Caco-2 (cell line): ENCODE measurements at regions not wholly inside any gene's neighbourhood (a gene's known extent, or its start where the extent isn't known, plus 50 kb on each side); places are given as distances from the start of the nearest gene placed in this dataset.

Source experiments
- BruUV-seq: library from RNA; stranded (reverse); fragments of 400-500 nt; replicated peaks from 2 replicates; lab custom pipeline; 2021; lab: Mats Ljungman, UMichigan
- CTCF ChIA-PET: fragments of 300-600 bp; sonication (Branson Sonifier 250); formaldehyde crosslinking; loops from one replicate; lab custom pipeline; 2022; ENCODE audit warnings: antibody characterized with exemption; lab: Charles Lee
- POLR2A ChIA-PET: fragments of 300-600 bp; sonication (Branson Sonifier 250); formaldehyde crosslinking; loops from one replicate; lab custom pipeline; 2022; ENCODE audit warnings: antibody characterized with exemption; lab: Charles Lee
- DNase-seq, 2 experiments: peaks; one replicate each; pipeline versions ENCODE4 v3.0.0 to v3.0.0-alpha.2; 2020 to 2022
- H3K27me3 ChIP-seq: replicated peaks from 2 replicates; pipeline ENCODE4 v1.6.0; 2011; ENCODE audit warnings: low read length; ENCODE audit not compliant: control insufficient read depth, insufficient read depth
- H3K36me3 ChIP-seq: 2 replicates; pipeline ENCODE4 v1.5.1; 2011; ENCODE audit warnings: low read length; ENCODE audit not compliant: control insufficient read depth, insufficient read depth
- H3K4me1 ChIP-seq: fragments of 250-450 bp; sonication (Bioruptor Pico); 2 replicates; pipeline ENCODE4 v1.5.1; 2020; ENCODE audit warnings: mild to moderate bottlenecking
- H3K4me3 ChIP-seq: 2 replicates; pipeline ENCODE4 v1.5.1; 2011; ENCODE audit warnings: low read depth, mild to moderate bottlenecking, control low read depth, low read length
- H3K9me3 ChIP-seq: fragments of 250-450 bp; sonication (Bioruptor Pico); 2 replicates; pipeline ENCODE4 v1.5.1; 2020; ENCODE audit warnings: mild to moderate bottlenecking, moderate library complexity
- H3K27ac Mint-ChIP-seq: one replicate; pipeline ENCODE4 v1.8.0; 2022; ENCODE audit warnings: mixed read lengths; ENCODE audit not compliant: unreplicated experiment
- H3K27me3 Mint-ChIP-seq: one replicate; pipeline ENCODE4 v1.8.0; 2022; ENCODE audit warnings: mixed read lengths; ENCODE audit not compliant: insufficient read depth, unreplicated experiment
- H3K36me3 Mint-ChIP-seq: one replicate; pipeline ENCODE4 v1.8.0; 2022; ENCODE audit warnings: mild to moderate bottlenecking, mixed read lengths; ENCODE audit not compliant: insufficient read depth, unreplicated experiment
- H3K4me1 Mint-ChIP-seq: one replicate; pipeline ENCODE4 v1.8.0; 2022; ENCODE audit warnings: low read depth, mixed read lengths; ENCODE audit not compliant: unreplicated experiment
- H3K4me3 Mint-ChIP-seq: one replicate; pipeline ENCODE4 v1.8.0; 2022; ENCODE audit warnings: mild to moderate bottlenecking, moderate library complexity, mixed read lengths; ENCODE audit not compliant: unreplicated experiment
- H3K9me3 Mint-ChIP-seq: one replicate; pipeline ENCODE4 v1.8.0; 2022; ENCODE audit warnings: mixed read lengths; ENCODE audit not compliant: unreplicated experiment
- CTCF ChIP-seq, 2 experiments: fragments of 200-600 bp in 1 of 2; IDR thresholded peaks; 1 replicate in 1 of 2; 2 replicates in 1 of 2; pipeline versions ENCODE4 v1.5.1 to v1.8.0; 2011 to 2022; ENCODE audit warnings: antibody characterized with exemption in 1 of 2, control low read depth in 1 of 2, inconsistent platforms in 1 of 2, low read depth in 1 of 2, low read length in 1 of 2, mild to moderate bottlenecking in 1 of 2, moderate library complexity in 1 of 2; ENCODE audit not compliant: insufficient read depth in 1 of 2, severe bottlenecking in 1 of 2, unreplicated experiment in 1 of 2
- intact Hi-C: fragments of 100-400 bp; cut with micrococcal nuclease; formaldehyde crosslinking; loops from one replicate; pipeline ENCODE4 v1.10.0; 2022; ENCODE audit not compliant: unreplicated experiment

GRCh38 chr2:6723865-6724604 is 141.7 kb downstream of the CMPK2 start:
- CTCF ChIA-PET: no interaction called here
- no peaks in the 10 kb centered on the region for H3K9me3 ChIP-seq
- no peaks in the 10 kb centered on the region for H3K36me3 ChIP-seq
- POLR2A ChIA-PET: no interaction called here
- Mint-ChIP-seq H3K4me1 (no peaks in the 10 kb centered on the region), H3K4me3 (no peak overlapping the region), H3K9me3 (no peaks in the 10 kb centered on the region), H3K27me3 (peaks cover 7% of the 10 kb centered on the region), H3K36me3 (no peaks in the 10 kb centered on the region), H3K27ac (no peak overlapping the region)
- DNase-seq: no peak
- intact Hi-C loops: no loop called here
- no TSS peak for BruUV-seq
- H3K4me3 ChIP-seq: no peak overlapping the region
- TF ChIP-seq CTCF (IDR thresholded peaks at IDR 0.05; ENCODE audit: insufficient read depth in 1 of 2, low read depth in 1 of 2, low read length in 1 of 2, severe bottlenecking in 1 of 2, unreplicated experiment in 1 of 2): no peak
- H3K4me1 ChIP-seq: no peaks in the 10 kb centered on the region
- H3K27me3 ChIP-seq: no peaks in the 10 kb centered on the region

- DNase-seq: no peak
- H3K27ac Mint-ChIP-seq: no peak overlapping the region
- peaks cover 7% of the 10 kb centered on the region for H3K27me3 Mint-ChIP-seq
- intact Hi-C loops: no loop called here
- no peak overlapping the region for H3K4me3 ChIP-seq
- no peaks in the 10 kb centered on the region for H3K27me3 ChIP-seq
- TF ChIP-seq CTCF (IDR thresholded peaks at IDR 0.05; ENCODE audit: insufficient read depth in 1 of 2, low read depth in 1 of 2, low read length in 1 of 2, severe bottlenecking in 1 of 2, unreplicated experiment in 1 of 2): no peak
- no peaks in the 10 kb centered on the region for H3K36me3 Mint-ChIP-seq
- no peak overlapping the region for H3K4me3 Mint-ChIP-seq
- H3K36me3 ChIP-seq: no peaks in the 10 kb centered on the region
- ChIA-PET CTCF (no interaction called here), POLR2A (no interaction called here)
- H3K9me3 ChIP-seq: no peaks in the 10 kb centered on the region
- H3K9me3 Mint-ChIP-seq: no peaks in the 10 kb centered on the region
- H3K4me1 ChIP-seq: no peaks in the 10 kb centered on the region
- no TSS peak for BruUV-seq
- H3K4me1 Mint-ChIP-seq: no peaks in the 10 kb centered on the region
Observed at GRCh38 chr2:6724605-6725140, 141.0 kb downstream of the CMPK2 start.

GRCh38 chr2:6728156-6728555 is 137.6 kb downstream of the CMPK2 start:
- Mint-ChIP-seq H3K9me3 (no peaks in the 10 kb centered on the region), H3K36me3 (no peaks in the 10 kb centered on the region)
- POLR2A ChIA-PET: no interaction called here

More at GRCh38 chr2:6728156-6728555, 137.6 kb downstream of the CMPK2 start:
- intact Hi-C loops: no loop called here
- no peak for DNase-seq
- no peak overlapping the region for H3K4me3 ChIP-seq
- Mint-ChIP-seq H3K4me3 (no peak overlapping the region), H3K27ac (no peak overlapping the region), H3K4me1 (no peaks in the 10 kb centered on the region), H3K27me3 (peaks cover 7% of the 10 kb centered on the region)
- H3K36me3 ChIP-seq: no peaks in the 10 kb centered on the region
- no TSS peak for BruUV-seq
- no peaks in the 10 kb centered on the region for H3K4me1 ChIP-seq
- CTCF ChIA-PET: no interaction called here
- H3K9me3 ChIP-seq: no peaks in the 10 kb centered on the region
- TF ChIP-seq CTCF (IDR thresholded peaks at IDR 0.05; ENCODE audit: insufficient read depth in 1 of 2, low read depth in 1 of 2, low read length in 1 of 2, severe bottlenecking in 1 of 2, unreplicated experiment in 1 of 2): no peak
- no peaks in the 10 kb centered on the region for H3K27me3 ChIP-seq
